ENCODE measurements at regions not wholly inside any gene's neighbourhood (a gene's known extent, or its start where the extent isn't known, plus 50 kb on each side); places are given as distances from the start of the nearest gene placed in this dataset.

DNA sequence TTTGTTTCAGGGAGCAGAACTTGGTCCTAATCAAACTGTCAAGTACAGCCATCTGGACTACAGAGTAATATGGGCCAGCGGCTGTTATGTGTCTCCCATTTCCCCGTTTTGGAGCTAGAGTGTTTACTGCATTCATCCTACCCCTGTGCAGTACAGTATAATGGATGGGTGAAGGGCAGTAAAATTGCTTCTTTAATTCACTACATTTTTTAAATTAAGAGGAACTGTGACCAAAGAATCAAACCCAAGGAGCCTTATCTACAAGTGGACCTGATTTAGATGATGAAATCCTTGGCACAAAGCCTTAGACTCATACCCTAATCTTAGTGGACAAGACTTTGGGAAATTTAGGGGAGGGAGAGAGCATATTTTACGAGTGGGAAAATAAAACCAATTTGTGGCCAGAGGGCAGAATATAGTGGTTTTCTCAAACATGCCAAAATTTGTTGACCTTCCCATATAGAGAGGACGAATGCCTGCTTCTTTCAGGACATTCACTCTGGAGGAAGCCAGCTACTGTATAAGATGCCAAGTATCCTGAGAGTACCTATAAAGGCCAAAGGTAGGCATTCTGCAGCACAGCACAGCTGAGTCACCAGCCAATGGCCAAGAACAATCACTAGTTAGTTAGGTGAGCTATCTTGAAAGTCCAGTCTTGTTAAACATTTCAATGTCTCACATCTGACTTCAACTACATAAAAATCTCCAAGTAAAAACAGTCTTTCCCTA is 253.8 kb upstream of the KCNIP4 start:
- ATAC-seq: no peak
- TF ChIP-seq ZNF565 (CRISPR knock-in tag; conservative IDR thresholded peaks at IDR 0.05; ENCODE audit: low read depth): no peak
- TF ChIP-seq GLIS3 (CRISPR knock-in tag; IDR thresholded peaks at IDR 0.05): no peak
- TF ChIP-seq OSR1 (CRISPR knock-in tag; IDR thresholded peaks at IDR 0.05): no peak
- no peak for TF ChIP-seq ZFP30 (CRISPR knock-in tag; IDR thresholded peaks at IDR 0.05)
- TF ChIP-seq, protein P1, sequence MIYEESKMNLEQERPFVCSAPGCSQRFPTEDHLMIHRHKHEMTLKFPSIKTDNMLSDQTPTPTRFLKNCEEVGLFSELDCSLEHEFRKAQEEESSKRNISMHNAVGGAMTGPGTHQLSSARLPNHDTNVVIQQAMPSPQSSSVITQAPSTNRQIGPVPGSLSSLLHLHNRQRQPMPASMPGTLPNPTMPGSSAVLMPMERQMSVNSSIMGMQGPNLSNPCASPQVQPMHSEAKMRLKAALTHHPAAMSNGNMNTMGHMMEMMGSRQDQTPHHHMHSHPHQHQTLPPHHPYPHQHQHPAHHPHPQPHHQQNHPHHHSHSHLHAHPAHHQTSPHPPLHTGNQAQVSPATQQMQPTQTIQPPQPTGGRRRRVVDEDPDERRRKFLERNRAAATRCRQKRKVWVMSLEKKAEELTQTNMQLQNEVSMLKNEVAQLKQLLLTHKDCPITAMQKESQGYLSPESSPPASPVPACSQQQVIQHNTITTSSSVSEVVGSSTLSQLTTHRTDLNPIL (CRISPR knock-in tag; IDR thresholded peaks at IDR 0.05; ENCODE audit: low read depth): no peak
- TF ChIP-seq, protein P2, sequence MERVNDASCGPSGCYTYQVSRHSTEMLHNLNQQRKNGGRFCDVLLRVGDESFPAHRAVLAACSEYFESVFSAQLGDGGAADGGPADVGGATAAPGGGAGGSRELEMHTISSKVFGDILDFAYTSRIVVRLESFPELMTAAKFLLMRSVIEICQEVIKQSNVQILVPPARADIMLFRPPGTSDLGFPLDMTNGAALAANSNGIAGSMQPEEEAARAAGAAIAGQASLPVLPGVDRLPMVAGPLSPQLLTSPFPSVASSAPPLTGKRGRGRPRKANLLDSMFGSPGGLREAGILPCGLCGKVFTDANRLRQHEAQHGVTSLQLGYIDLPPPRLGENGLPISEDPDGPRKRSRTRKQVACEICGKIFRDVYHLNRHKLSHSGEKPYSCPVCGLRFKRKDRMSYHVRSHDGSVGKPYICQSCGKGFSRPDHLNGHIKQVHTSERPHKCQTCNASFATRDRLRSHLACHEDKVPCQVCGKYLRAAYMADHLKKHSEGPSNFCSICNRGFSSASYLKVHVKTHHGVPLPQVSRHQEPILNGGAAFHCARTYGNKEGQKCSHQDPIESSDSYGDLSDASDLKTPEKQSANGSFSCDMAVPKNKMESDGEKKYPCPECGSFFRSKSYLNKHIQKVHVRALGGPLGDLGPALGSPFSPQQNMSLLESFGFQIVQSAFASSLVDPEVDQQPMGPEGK (CRISPR knock-in tag; IDR thresholded peaks at IDR 0.05; ENCODE audit: borderline replicate concordance): no peak
- no peak for TF ChIP-seq SNAI2 (CRISPR knock-in tag; IDR thresholded peaks at IDR 0.05)
- TF ChIP-seq ZC3H10 (CRISPR knock-in tag; IDR thresholded peaks at IDR 0.05): no peak
- TF ChIP-seq ZFP3 (CRISPR knock-in tag; IDR thresholded peaks at IDR 0.05): no peak
- TF ChIP-seq ZNF8 (CRISPR knock-in tag; IDR thresholded peaks at IDR 0.05): no peak
- TF ChIP-seq TOX (CRISPR knock-in tag; IDR thresholded peaks at IDR 0.05; ENCODE audit: borderline replicate concordance): no peak
- TF ChIP-seq, protein P3, sequence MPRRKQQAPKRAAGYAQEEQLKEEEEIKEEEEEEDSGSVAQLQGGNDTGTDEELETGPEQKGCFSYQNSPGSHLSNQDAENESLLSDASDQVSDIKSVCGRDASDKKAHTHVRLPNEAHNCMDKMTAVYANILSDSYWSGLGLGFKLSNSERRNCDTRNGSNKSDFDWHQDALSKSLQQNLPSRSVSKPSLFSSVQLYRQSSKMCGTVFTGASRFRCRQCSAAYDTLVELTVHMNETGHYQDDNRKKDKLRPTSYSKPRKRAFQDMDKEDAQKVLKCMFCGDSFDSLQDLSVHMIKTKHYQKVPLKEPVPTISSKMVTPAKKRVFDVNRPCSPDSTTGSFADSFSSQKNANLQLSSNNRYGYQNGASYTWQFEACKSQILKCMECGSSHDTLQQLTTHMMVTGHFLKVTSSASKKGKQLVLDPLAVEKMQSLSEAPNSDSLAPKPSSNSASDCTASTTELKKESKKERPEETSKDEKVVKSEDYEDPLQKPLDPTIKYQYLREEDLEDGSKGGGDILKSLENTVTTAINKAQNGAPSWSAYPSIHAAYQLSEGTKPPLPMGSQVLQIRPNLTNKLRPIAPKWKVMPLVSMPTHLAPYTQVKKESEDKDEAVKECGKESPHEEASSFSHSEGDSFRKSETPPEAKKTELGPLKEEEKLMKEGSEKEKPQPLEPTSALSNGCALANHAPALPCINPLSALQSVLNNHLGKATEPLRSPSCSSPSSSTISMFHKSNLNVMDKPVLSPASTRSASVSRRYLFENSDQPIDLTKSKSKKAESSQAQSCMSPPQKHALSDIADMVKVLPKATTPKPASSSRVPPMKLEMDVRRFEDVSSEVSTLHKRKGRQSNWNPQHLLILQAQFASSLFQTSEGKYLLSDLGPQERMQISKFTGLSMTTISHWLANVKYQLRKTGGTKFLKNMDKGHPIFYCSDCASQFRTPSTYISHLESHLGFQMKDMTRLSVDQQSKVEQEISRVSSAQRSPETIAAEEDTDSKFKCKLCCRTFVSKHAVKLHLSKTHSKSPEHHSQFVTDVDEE (CRISPR knock-in tag; IDR thresholded peaks at IDR 0.05): no peak
- no peak for TF ChIP-seq TCF4 (CRISPR knock-in tag; IDR thresholded peaks at IDR 0.05; ENCODE audit: borderline replicate concordance)

DNA sequence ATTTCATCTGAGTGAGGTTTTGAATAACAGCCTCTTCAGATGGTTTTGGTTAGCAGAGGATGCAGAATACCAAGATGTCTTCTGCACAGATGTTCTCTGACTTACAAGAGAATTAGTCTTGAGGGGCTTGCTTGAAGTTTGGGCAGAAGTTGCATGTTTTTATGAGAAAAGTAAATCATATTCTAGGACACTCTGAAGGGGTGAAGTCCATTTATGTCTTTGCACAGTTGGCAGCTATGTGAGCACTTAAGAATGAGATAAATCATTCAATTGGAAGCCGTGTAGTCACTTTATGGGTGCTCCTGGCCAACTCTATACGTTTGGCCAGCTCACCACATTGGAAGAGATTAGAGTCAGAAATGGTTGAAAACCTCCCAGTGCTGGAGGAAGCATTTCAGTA is 252.7 kb upstream of the KCNIP4 start:
- TF ChIP-seq GLIS3 (CRISPR knock-in tag; IDR thresholded peaks at IDR 0.05): no peak
- TF ChIP-seq SNAI2 (CRISPR knock-in tag; IDR thresholded peaks at IDR 0.05): no peak
- no peak for TF ChIP-seq ESRRG (CRISPR knock-in tag; IDR thresholded peaks at IDR 0.05)
- TF ChIP-seq, protein P4, sequence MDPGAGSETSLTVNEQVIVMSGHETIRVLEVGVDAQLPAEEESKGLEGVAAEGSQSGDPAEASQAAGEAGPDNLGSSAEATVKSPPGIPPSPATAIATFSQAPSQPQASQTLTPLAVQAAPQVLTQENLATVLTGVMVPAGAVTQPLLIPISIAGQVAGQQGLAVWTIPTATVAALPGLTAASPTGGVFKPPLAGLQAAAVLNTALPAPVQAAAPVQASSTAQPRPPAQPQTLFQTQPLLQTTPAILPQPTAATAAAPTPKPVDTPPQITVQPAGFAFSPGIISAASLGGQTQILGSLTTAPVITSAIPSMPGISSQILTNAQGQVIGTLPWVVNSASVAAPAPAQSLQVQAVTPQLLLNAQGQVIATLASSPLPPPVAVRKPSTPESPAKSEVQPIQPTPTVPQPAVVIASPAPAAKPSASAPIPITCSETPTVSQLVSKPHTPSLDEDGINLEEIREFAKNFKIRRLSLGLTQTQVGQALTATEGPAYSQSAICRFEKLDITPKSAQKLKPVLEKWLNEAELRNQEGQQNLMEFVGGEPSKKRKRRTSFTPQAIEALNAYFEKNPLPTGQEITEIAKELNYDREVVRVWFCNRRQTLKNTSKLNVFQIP (CRISPR knock-in tag; IDR thresholded peaks at IDR 0.05; ENCODE audit: borderline replicate concordance, low read depth): no peak
- TF ChIP-seq, protein P5, sequence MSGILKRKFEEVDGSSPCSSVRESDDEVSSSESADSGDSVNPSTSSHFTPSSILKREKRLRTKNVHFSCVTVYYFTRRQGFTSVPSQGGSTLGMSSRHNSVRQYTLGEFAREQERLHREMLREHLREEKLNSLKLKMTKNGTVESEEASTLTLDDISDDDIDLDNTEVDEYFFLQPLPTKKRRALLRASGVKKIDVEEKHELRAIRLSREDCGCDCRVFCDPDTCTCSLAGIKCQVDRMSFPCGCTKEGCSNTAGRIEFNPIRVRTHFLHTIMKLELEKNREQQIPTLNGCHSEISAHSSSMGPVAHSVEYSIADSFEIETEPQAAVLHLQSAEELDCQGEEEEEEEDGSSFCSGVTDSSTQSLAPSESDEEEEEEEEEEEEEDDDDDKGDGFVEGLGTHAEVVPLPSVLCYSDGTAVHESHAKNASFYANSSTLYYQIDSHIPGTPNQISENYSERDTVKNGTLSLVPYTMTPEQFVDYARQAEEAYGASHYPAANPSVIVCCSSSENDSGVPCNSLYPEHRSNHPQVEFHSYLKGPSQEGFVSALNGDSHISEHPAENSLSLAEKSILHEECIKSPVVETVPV (CRISPR knock-in tag; IDR thresholded peaks at IDR 0.05): no peak
- no peak for TF ChIP-seq OSR1 (CRISPR knock-in tag; IDR thresholded peaks at IDR 0.05)
- TF ChIP-seq, protein P1 (CRISPR knock-in tag; IDR thresholded peaks at IDR 0.05; ENCODE audit: low read depth): no peak
- no peak for TF ChIP-seq ZFP30 (CRISPR knock-in tag; IDR thresholded peaks at IDR 0.05)
- TF ChIP-seq ZNF565 (CRISPR knock-in tag; conservative IDR thresholded peaks at IDR 0.05; ENCODE audit: low read depth): no peak
- no peak for TF ChIP-seq ZNF70 (CRISPR knock-in tag; IDR thresholded peaks at IDR 0.05)
- TF ChIP-seq PPARA (CRISPR knock-in tag; IDR thresholded peaks at IDR 0.05; ENCODE audit: borderline replicate concordance): no peak
- TF ChIP-seq BACH2 (CRISPR knock-in tag; IDR thresholded peaks at IDR 0.05; ENCODE audit: borderline replicate concordance): no peak
- TF ChIP-seq TOX (CRISPR knock-in tag; IDR thresholded peaks at IDR 0.05; ENCODE audit: borderline replicate concordance): no peak
- TF ChIP-seq ZFP3 (CRISPR knock-in tag; IDR thresholded peaks at IDR 0.05): no peak
- no peak for TF ChIP-seq CSDC2 (CRISPR knock-in tag; IDR thresholded peaks at IDR 0.05)
- no peak for TF ChIP-seq ISL1 (CRISPR knock-in tag; IDR thresholded peaks at IDR 0.05)
- ATAC-seq: no peak
